Psoas muscle (tissue), 7 donors: ENCODE measurements at regions not wholly inside any gene's neighbourhood (a gene's known extent, or its start where the extent isn't known, plus 50 kb on each side); places are given as distances from the start of the nearest gene placed in this dataset.

Source experiments
- ATAC-seq, 4 donors: fragments of 200-7000 bp; cut with Tn5 transposase; one replicate each; pipeline ENCODE4 v1.9.1; 2020; ENCODE audit warnings: moderate library complexity in 3 of 4, mild to moderate bottlenecking in 2 of 4
- DNase-seq, 2 donors: peaks; one replicate each; pipeline ENCODE4 v3.0.0-alpha.2; 2020
- H3K27ac ChIP-seq: fragments of 200-600 bp; one replicate; pipeline ENCODE4 v1.8.0; 2022
- H3K27me3 ChIP-seq, 3 donors: fragments of 200-600 bp in 1 of 3; one replicate each; pipeline versions ENCODE4 v1.6.1 to v1.8.0; 2013 to 2022; ENCODE audit warnings: low read length in 2 of 3, mild to moderate bottlenecking in 2 of 3, moderate library complexity in 1 of 3; ENCODE audit not compliant: insufficient read depth in 3 of 3
- H3K36me3 ChIP-seq, 2 donors: fragments of 200-600 bp in 1 of 2; one replicate each; pipeline versions ENCODE4 v1.6.1 to v1.8.0; 2013 to 2022; ENCODE audit warnings: low read depth in 1 of 2, mild to moderate bottlenecking in 1 of 2, moderate library complexity in 1 of 2; ENCODE audit not compliant: insufficient read depth in 1 of 2
- H3K4me1 ChIP-seq: fragments of 200-600 bp; one replicate; pipeline ENCODE4 v1.8.0; 2022
- H3K4me3 ChIP-seq: fragments of 200-600 bp; one replicate; pipeline ENCODE4 v1.8.0; 2022; ENCODE audit warnings: mild to moderate bottlenecking
- H3K9me3 ChIP-seq: fragments of 200-600 bp; one replicate; pipeline ENCODE4 v1.8.0; 2022
- CTCF ChIP-seq: fragments of 200-600 bp; IDR thresholded peaks from one replicate; pipeline ENCODE4 v1.8.0; 2022; ENCODE audit warnings: antibody characterized with exemption
- WGBS, 3 donors: extraction: QIAGEN DNeasy Blood & Tissue Kit; methylation state at CpG; one replicate each; pipeline versions ENCODE4 v1.1.6 to v1.1.7; 2013; 5-methylcytosine and 5-hydroxymethylcytosine counted together
- intact Hi-C, 2 donors: fragments of 100-400 bp; cut with DNase I; formaldehyde crosslinking; loops; one replicate each; pipeline versions ENCODE4 v1.11.0 to v1.14.2; 2022
- donor health status: healthy with polysubstance abuse.
- donor health status: DM: no; HTN: no; CAD: no; lungs with moderate emphysema.
- donor health status: Bipolar disorder and iron deficiency.
- donor health status: healthy.
- donor health status: DM: yes; HTN: yes; CAD: no.
- donor health status: DM: no; HTN: no; CAD: no.
- donor health status: DM: yes; HTN: yes; CAD: no.

GRCh38 chr1:4127592-4128140 lies 227.6 kb upstream of the C1orf174 start:
- Histone ChIP-seq H3K36me3 (no peaks in the 10 kb centered on the region), H3K4me3 (no peak overlapping the region), H3K9me3 (no peaks in the 10 kb centered on the region), H3K4me1 (no peaks in the 10 kb centered on the region), H3K27ac (no peak overlapping the region), H3K27me3 (peaks cover 0 to 4% (median 4%) of the 10 kb centered on the region in 3 donors)
- DNase-seq (no peak), ATAC-seq (no peak)
- 67 to 72% (median 71%) methylated on average over 23 of the region's 23 CpGs for WGBS, 3 donors
- no peak for TF ChIP-seq CTCF
- intact Hi-C loops: no loop called here

GRCh38 chr1:4128616-4129015 lies 228.5 kb upstream of the C1orf174 start:
- DNase-seq (no peak), ATAC-seq (no peak)
- Histone ChIP-seq H3K4me3 (no peak overlapping the region), H3K9me3 (no peaks in the 10 kb centered on the region), H3K27ac (no peak overlapping the region), H3K36me3 (no peaks in the 10 kb centered on the region), H3K27me3 (peaks cover 0 to 4% (median 4%) of the 10 kb centered on the region in 3 donors), H3K4me1 (no peaks in the 10 kb centered on the region)
- intact Hi-C loops: no loop called here
- no peak for TF ChIP-seq CTCF
- 86 to 87% (median 87%) methylated on average over 20 of the region's 20 CpGs for WGBS, 3 donors

GRCh38 chr1:4129693-4130092 lies 229.6 kb upstream of the C1orf174 start:
- no peak for ATAC-seq
- Histone ChIP-seq H3K4me1 (no peaks in the 10 kb centered on the region), H3K4me3 (no peak overlapping the region), H3K27me3 (peaks cover 0 to 4% (median 4%) of the 10 kb centered on the region in 3 donors), H3K27ac (no peak overlapping the region), H3K9me3 (no peaks in the 10 kb centered on the region), H3K36me3 (no peaks in the 10 kb centered on the region)
- no peak for TF ChIP-seq CTCF
- intact Hi-C loops: loop anchor here in 1 of 2 donors (5.0 kb wide), 1 partner anchor 198 kb away; no protein-coding TSS in a partner anchor
- WGBS, 3 donors: 84 to 88% (median 87%) methylated on average over 11 of the region's 11 CpGs
- DNase-seq: no peak

GRCh38 chr1:4130096-4130495 lies 230.0 kb upstream of the C1orf174 start:
- no peak for TF ChIP-seq CTCF
- Histone ChIP-seq H3K4me1 (no peaks in the 10 kb centered on the region), H3K27me3 (peaks cover 0 to 4% (median 4%) of the 10 kb centered on the region in 3 donors), H3K9me3 (no peaks in the 10 kb centered on the region), H3K4me3 (no peak overlapping the region), H3K27ac (no peak overlapping the region), H3K36me3 (no peaks in the 10 kb centered on the region)
- DNase-seq: no peak
- WGBS, 3 donors: 51 to 66% (median 62%) methylated on average over 6 of the region's 6 CpGs
- no peak for ATAC-seq
- intact Hi-C loops: loop anchor here in 1 of 2 donors (5.0 kb wide), 1 partner anchor 197 kb away; no protein-coding TSS in a partner anchor

GRCh38 chr1:4131734-4132133 lies 231.7 kb upstream of the C1orf174 start:
- Histone ChIP-seq H3K9me3 (no peaks in the 10 kb centered on the region), H3K4me1 (no peaks in the 10 kb centered on the region), H3K36me3 (no peaks in the 10 kb centered on the region), H3K27ac (no peak overlapping the region), H3K4me3 (no peak overlapping the region), H3K27me3 (peaks cover 0 to 4% (median 4%) of the 10 kb centered on the region in 3 donors)
- no peak for ATAC-seq
- no peak for TF ChIP-seq CTCF
- WGBS, 3 donors: 62 to 73% (median 63%) methylated on average over 5 of the region's 5 CpGs
- intact Hi-C loops: loop anchor here in 1 of 2 donors (5.0 kb wide), 1 partner anchor 196 kb away; no protein-coding TSS in a partner anchor
- DNase-seq: no peak
